HG03108 (cell line): ENCODE measurements at regions not wholly inside any gene's neighbourhood (a gene's known extent, or its start where the extent isn't known, plus 50 kb on each side); places are given as distances from the start of the nearest gene placed in this dataset.

Experiments
- ATAC-seq: cut with Tn5 transposase; IDR thresholded peaks from one replicate; pipeline ENCODE4 v1.9.1; 2021; ENCODE audit warnings: moderate library complexity; ENCODE audit not compliant: unreplicated experiment

GRCh38 chr9:94159069-94159939 lies 75.0 kb downstream of the PTPDC1 start:
- ATAC-seq: no peak

DNA sequence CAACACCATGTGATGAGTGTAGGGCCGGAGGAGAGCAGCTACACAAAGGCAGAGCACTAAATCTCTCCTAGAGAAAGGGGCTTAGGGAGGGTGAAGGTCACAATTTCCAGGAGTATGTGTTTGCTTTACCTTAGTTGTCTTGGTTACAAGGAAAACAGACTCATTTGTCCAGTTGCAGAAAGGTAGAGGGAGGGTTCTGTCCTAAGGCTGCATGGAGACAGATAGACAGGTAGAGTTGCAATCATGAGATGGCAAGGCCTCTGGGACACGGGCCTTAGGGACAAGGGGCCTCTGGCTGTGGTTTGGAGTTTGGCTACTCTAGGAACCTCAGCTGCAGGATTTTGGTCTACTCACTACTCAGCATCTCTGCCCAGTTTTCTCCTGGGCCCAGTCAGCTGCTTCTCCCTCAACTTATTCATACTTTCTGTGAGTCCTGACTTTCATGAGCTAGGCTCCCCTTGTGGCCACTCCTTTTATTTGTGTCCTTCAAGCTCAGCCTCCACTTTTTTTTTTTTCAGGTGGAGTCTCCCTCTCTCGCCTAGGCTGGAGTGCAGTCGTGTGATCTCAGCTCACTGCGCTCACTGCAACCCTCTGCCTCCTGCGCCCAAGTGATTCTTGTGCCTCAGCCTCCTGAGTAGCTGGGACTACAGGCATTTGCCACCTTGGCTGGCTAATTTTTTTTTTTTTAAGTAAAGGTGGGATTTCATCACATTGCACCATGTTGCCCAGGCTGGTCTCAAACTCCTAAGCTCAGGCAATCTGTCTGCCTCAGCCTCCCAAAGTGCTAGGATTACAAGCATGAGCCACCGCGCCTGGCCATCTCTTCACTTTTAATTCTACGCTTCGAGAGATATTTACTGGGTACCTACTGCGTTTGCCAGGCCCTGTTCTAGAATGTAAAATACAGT lies 76.6 kb downstream of the PTPDC1 start:
- ATAC-seq: no peak

GRCh38 chr9:94161673-94162072 lies 77.4 kb downstream of the PTPDC1 start:
- no peak for ATAC-seq

DNA sequence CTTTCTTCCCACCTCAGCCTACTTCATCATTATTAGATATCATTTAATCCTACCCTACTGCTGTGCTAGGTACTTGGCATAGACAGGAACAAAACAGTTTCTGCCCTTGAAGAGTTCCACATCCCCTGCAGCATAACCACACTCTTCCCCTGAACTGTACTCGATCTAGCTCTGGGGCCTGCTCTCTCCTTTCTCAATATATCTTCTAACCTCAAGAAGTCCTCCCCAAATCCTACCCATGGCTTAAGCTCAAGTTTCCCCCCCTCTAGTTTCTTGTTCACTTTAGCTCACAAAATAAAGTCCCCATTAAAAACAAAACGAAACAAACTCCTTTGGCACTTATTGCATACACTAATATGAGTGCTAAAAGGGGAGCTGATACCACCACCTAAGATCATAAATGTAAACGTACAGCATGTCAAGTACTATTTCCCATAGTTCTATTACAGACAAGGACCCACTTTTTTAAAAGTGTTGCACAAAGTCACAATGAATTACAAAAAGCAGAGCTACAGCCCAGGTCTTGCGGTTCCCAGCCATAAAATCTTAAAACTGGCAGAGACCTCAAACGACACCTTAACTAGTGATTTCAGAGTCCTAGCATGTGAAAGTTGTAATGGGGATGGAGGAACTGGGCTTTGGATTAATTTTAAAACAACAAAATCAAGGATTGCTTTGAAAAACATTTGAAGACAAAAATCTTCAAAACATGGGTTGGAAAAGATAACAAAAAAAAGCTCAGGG lies 80.7 kb downstream of the PTPDC1 start:
- no peak for ATAC-seq

- peak; percentile 89 for ATAC-seq
Observed at GRCh38 chr9:94165592-94166235, 81.5 kb downstream of the PTPDC1 start.

- peak; percentile 46 for ATAC-seq
Observed at GRCh38 chr9:94166236-94166975, 82.1 kb downstream of the PTPDC1 start.

DNA sequence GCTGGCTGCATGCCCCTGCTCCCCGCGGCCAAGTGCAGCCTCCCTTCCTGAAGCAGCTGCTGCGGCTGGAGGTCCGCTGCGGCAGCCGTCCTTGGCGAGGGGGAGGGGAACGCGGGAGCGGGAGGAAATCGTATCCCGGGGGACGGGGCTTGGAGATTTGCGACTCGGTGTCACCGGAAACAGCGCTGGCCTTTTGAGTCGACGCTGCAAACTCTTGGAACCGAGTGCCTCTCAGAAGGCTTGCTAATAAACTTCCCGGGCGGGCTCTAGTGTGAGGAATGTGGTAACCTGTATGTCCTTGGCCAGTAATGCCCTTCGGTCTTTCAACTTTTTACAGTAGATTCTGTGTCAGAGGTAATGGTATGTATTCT lies 82.7 kb downstream of the PTPDC1 start:
- ATAC-seq: no peak

DNA sequence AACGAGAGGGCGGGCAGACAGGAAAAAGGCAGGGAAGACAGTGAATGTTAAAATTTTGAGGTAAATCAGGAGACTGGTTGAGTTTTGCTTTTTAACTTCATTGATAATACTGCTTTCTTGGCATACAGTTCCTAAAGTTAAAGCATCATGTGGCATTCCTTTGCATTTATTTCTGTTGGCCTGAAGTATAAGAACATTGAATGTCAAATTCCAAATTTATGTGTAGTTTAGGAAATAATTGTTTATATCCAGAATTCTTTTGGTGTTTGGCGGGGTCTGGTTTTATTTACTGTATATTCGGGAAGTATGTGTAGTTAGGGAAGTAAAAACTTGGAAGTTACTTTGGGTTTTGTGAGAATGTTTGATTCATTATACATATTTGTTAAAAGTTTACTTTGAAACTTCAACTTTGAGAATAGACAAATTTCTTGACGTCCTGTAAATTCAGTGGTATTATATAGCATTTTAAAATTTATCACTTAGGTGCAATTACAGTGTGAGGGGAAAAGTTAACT lies 83.2 kb downstream of the PTPDC1 start:
- no peak for ATAC-seq

GRCh38 chr9:94168203-94169000 lies 84.1 kb downstream of the PTPDC1 start:
- no peak for ATAC-seq

GRCh38 chr9:94169968-94170367 lies 85.7 kb downstream of the PTPDC1 start:
- ATAC-seq: no peak

DNA sequence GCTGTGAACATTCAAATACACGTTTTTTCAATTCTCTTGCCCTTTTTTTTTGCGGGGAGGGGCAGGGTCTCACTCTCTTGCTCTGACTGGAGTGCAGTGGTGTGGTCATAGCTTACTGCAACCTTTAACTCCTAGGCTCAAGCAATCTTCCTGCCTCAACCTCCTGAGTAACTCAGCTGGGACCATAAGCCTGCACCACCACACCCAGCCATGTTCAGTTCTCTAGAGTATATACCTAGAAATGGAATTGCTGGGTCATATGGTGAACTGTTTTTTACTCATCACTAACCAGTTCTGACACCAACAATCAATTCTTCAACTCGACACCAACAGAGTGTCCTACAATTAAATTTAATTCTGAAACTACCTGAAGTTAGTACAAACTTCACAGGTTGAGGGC lies 85.5 kb upstream of the ZNF169 start:
- no peak for ATAC-seq

DNA sequence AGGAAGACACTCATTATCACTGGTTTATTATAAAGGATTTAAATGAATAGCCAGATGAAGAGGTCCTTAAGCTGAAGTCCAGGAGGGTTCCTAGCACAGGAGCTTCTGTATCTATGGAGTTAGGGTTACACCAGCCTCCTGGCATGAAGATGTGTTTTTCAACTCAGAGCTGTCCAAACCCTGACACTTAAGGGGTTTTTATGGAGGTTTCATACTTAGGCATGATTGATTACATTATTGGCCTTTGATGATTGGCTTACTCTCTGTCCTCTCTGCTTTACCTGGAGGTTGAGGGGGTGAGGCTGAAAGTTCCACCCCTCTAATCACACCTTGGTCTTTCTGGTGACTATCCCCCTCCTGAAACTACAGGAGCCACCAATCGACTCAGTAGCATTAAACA lies 84.9 kb upstream of the ZNF169 start:
- ATAC-seq: no peak

- no peak for ATAC-seq
Observed at GRCh38 chr9:94175669-94176068, 83.4 kb upstream of the ZNF169 start.

GRCh38 chr9:94176608-94177007 lies 82.5 kb upstream of the ZNF169 start:
- ATAC-seq: no peak

DNA sequence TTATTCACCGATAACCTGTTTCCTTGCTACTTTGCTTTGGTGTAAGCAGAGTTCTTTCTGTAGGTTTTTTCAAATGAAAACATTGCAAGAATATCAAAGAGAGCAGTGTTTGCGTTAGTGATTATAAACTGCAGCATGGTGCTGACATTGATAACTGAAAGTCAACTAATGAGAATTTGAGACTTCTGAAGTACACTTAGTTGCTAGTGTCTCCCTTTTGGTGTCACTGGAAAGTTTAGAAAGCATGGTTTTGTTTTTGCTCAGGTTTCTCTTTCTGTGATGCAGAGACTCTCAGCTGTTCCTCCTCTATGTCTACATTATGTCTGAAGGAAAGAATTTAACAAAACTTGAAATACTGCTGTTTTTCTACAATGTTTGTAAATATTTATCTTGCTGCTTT lies 80.2 kb upstream of the ZNF169 start:
- ATAC-seq: peak; percentile 51

DNA sequence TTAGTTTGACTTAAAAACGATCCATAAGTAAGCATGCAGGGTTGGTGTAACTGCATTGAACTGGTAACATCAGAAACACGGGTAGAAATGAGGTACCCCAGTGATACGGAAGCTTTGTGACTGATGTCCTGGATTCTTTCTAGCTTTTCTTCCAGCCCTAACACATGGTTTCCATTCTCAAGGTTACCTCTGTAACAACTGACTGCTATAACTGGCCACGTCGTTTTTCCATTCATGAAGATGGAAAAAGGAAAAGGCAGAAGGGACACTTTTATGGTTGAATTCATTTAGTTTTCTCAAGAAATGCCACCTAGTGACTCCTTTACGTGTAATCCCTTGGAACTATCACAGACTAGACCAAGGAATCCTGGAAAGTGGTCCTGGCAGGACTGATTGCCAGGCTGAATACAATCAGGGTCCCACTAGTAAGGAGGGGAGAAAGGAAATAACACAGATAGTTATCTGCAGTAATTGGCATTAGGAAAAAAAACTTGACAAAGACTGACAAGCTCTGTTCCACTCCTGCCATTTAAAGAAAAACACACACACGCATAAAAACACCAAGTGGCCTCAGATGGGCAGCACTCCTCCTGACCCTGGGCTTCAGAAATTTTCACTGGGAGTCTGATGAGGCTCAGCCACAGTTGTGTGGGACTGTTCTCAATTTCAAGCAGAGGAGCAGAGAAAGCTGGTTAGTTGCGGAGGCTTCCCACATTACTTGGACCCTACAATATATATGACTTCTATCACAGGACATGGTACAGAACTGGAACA lies 77.5 kb upstream of the ZNF169 start:
- no peak for ATAC-seq

DNA sequence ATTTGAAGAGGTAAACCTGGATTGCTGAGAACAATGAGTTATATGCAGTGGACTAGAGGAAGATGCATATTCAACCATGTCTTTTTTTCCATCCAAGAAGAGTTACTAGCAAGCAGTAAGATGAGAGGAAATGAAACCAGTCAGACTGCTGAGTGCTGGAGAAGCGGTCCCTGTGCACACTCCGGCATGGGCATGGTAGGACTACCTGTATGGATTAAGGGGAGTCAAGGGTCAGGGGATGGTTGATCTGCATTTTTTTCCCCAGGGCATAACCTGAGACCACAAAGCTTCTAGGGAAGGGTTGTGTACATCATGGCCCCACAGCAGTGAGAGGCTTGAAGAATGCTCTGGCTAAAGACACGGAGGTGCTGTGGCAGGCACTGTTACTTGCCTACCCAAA lies 76.6 kb upstream of the ZNF169 start:
- ATAC-seq: no peak

GRCh38 chr9:94183240-94183999 lies 75.7 kb upstream of the ZNF169 start:
- no peak for ATAC-seq
